ENCODE measurements at regions not wholly inside any gene's neighbourhood (a gene's known extent, or its start where the extent isn't known, plus 50 kb on each side); places are given as distances from the start of the nearest gene placed in this dataset.
"Not testable (repeated sequence)": the region's sequence is repeated elsewhere in the genome, so short reads cannot be mapped to it uniquely, and the experiment has no call there.

- no peak for ATAC-seq
Measured at GRCh38 chr9:81052846-81053245, 636.5 kb downstream of the TLE1 start.

GRCh38 chr9:81047280-81047679 lies 642.1 kb downstream of the TLE1 start:
- H3K9me3 Mint-ChIP-seq: no peaks in the 10 kb centered on the region
- no peaks in the 10 kb centered on the region for H3K4me1 Mint-ChIP-seq
- H3K27ac Mint-ChIP-seq: no peak overlapping the region
- peaks cover 9% of the 10 kb centered on the region for H3K27me3 Mint-ChIP-seq
- no peak overlapping the region for H3K4me3 Mint-ChIP-seq
- H3K36me3 Mint-ChIP-seq: no peaks in the 10 kb centered on the region
- no peak for ATAC-seq

More at GRCh38 chr9:81052846-81053245, 636.5 kb downstream of the TLE1 start:
- Mint-ChIP-seq H3K9me3 (peaks cover 3% of the 10 kb centered on the region), H3K27me3 (no peaks in the 10 kb centered on the region), H3K4me1 (no peaks in the 10 kb centered on the region), H3K27ac (no peak overlapping the region), H3K36me3 (no peaks in the 10 kb centered on the region), H3K4me3 (no peak overlapping the region)

- Mint-ChIP-seq H3K4me3 (no peak overlapping the region), H3K27me3 (peaks cover 9% of the 10 kb centered on the region), H3K4me1 (no peaks in the 10 kb centered on the region), H3K27ac (no peak overlapping the region), H3K36me3 (no peaks in the 10 kb centered on the region), H3K9me3 (no peaks in the 10 kb centered on the region)
- ATAC-seq: no peak
Measured at GRCh38 chr9:81045658-81046057, 643.7 kb downstream of the TLE1 start.

- H3K4me3 Mint-ChIP-seq: no peak overlapping the region
- H3K4me1 Mint-ChIP-seq: no peaks in the 10 kb centered on the region
- ATAC-seq: no peak
Measured at GRCh38 chr9:81037889-81038288, 651.5 kb downstream of the TLE1 start.

GRCh38 chr9:81035601-81036000 lies 653.7 kb downstream of the TLE1 start:
- H3K27me3 Mint-ChIP-seq: no peaks in the 10 kb centered on the region
- H3K4me3 Mint-ChIP-seq: no peak overlapping the region
- no peak for ATAC-seq
- no peaks in the 10 kb centered on the region for H3K4me1 Mint-ChIP-seq
- no peaks in the 10 kb centered on the region for H3K36me3 Mint-ChIP-seq
- no peaks in the 10 kb centered on the region for H3K9me3 Mint-ChIP-seq
- no peak overlapping the region for H3K27ac Mint-ChIP-seq

More at GRCh38 chr9:81037889-81038288, 651.5 kb downstream of the TLE1 start:
- no peaks in the 10 kb centered on the region for H3K36me3 Mint-ChIP-seq
- no peaks in the 10 kb centered on the region for H3K27me3 Mint-ChIP-seq
- H3K9me3 Mint-ChIP-seq: no peaks in the 10 kb centered on the region
- no peak overlapping the region for H3K27ac Mint-ChIP-seq

- H3K27ac Mint-ChIP-seq: no peak overlapping the region
- no peaks in the 10 kb centered on the region for H3K4me1 Mint-ChIP-seq
- ATAC-seq: no peak
- H3K36me3 Mint-ChIP-seq: no peaks in the 10 kb centered on the region
- H3K9me3 Mint-ChIP-seq: no peaks in the 10 kb centered on the region
- no peaks in the 10 kb centered on the region for H3K27me3 Mint-ChIP-seq
- H3K4me3 Mint-ChIP-seq: no peak overlapping the region
Measured at GRCh38 chr9:81035171-81035570, 654.2 kb downstream of the TLE1 start.

GRCh38 chr9:81032831-81033230 lies 656.5 kb downstream of the TLE1 start:
- no peak overlapping the region for H3K4me3 Mint-ChIP-seq
- no peaks in the 10 kb centered on the region for H3K36me3 Mint-ChIP-seq
- ATAC-seq: no peak
- no peak overlapping the region for H3K27ac Mint-ChIP-seq
- no peaks in the 10 kb centered on the region for H3K27me3 Mint-ChIP-seq
- no peaks in the 10 kb centered on the region for H3K4me1 Mint-ChIP-seq
- H3K9me3 Mint-ChIP-seq: no peaks in the 10 kb centered on the region

- H3K4me1 Mint-ChIP-seq: no peaks in the 10 kb centered on the region
- H3K9me3 Mint-ChIP-seq: no peaks in the 10 kb centered on the region
- no peak for ATAC-seq
- H3K4me3 Mint-ChIP-seq: no peak overlapping the region
- H3K27ac Mint-ChIP-seq: no peak overlapping the region
- no peaks in the 10 kb centered on the region for H3K27me3 Mint-ChIP-seq
- H3K36me3 Mint-ChIP-seq: no peaks in the 10 kb centered on the region
Measured at GRCh38 chr9:81032030-81032572, 657.2 kb downstream of the TLE1 start.

- no peaks in the 10 kb centered on the region for H3K4me1 Mint-ChIP-seq
- no peaks in the 10 kb centered on the region for H3K27me3 Mint-ChIP-seq
- H3K9me3 Mint-ChIP-seq: no peaks in the 10 kb centered on the region
- H3K4me3 Mint-ChIP-seq: no peak overlapping the region
- peak; percentile 16 for ATAC-seq
- H3K27ac Mint-ChIP-seq: no peak overlapping the region
- H3K36me3 Mint-ChIP-seq: no peaks in the 10 kb centered on the region
Measured at GRCh38 chr9:81031422-81032029, 657.8 kb downstream of the TLE1 start.

GRCh38 chr9:81030027-81030426 lies 659.3 kb downstream of the TLE1 start:
- no peaks in the 10 kb centered on the region for H3K36me3 Mint-ChIP-seq
- ATAC-seq: no peak
- H3K27ac Mint-ChIP-seq: no peak overlapping the region
- H3K9me3 Mint-ChIP-seq: no peaks in the 10 kb centered on the region
- H3K27me3 Mint-ChIP-seq: no peaks in the 10 kb centered on the region
- H3K4me3 Mint-ChIP-seq: no peak overlapping the region
- no peaks in the 10 kb centered on the region for H3K4me1 Mint-ChIP-seq

GRCh38 chr9:81028504-81028903 lies 660.8 kb downstream of the TLE1 start:
- no peak for ATAC-seq
- no peaks in the 10 kb centered on the region for H3K4me1 Mint-ChIP-seq
- no peaks in the 10 kb centered on the region for H3K36me3 Mint-ChIP-seq
- no peaks in the 10 kb centered on the region for H3K9me3 Mint-ChIP-seq
- no peak overlapping the region for H3K4me3 Mint-ChIP-seq
- no peaks in the 10 kb centered on the region for H3K27me3 Mint-ChIP-seq
- H3K27ac Mint-ChIP-seq: no peak overlapping the region

- no peak for ATAC-seq
- Mint-ChIP-seq H3K4me1 (no peaks in the 10 kb centered on the region), H3K27me3 (no peaks in the 10 kb centered on the region), H3K9me3 (no peaks in the 10 kb centered on the region), H3K36me3 (no peaks in the 10 kb centered on the region), H3K4me3 (no peak overlapping the region), H3K27ac (no peak overlapping the region)
Measured at GRCh38 chr9:81022177-81022576, 667.2 kb downstream of the TLE1 start.

- not testable (repeated sequence) for H3K36me3 Mint-ChIP-seq, H3K9me3 Mint-ChIP-seq, H3K4me3 Mint-ChIP-seq, H3K27ac Mint-ChIP-seq, ATAC-seq, H3K4me1 Mint-ChIP-seq
- H3K27me3 Mint-ChIP-seq: peaks cover 32% of the 10 kb centered on the region
Measured at GRCh38 chr9:81014945-81015344, 674.4 kb downstream of the TLE1 start.

- H3K27me3 Mint-ChIP-seq: peaks cover 32% of the 10 kb centered on the region
- not testable (repeated sequence) for H3K9me3 Mint-ChIP-seq, H3K4me3 Mint-ChIP-seq, H3K4me1 Mint-ChIP-seq, H3K27ac Mint-ChIP-seq, ATAC-seq, H3K36me3 Mint-ChIP-seq
Measured at GRCh38 chr9:81013191-81013590, 676.2 kb downstream of the TLE1 start.

- H3K4me3 Mint-ChIP-seq: no peak overlapping the region
- H3K27me3 Mint-ChIP-seq: peaks cover 15% of the 10 kb centered on the region
- no peak overlapping the region for H3K27ac Mint-ChIP-seq
- no peaks in the 10 kb centered on the region for H3K4me1 Mint-ChIP-seq
- ATAC-seq: no peak
- peaks cover 5% of the 10 kb centered on the region for H3K9me3 Mint-ChIP-seq
- H3K36me3 Mint-ChIP-seq: no peaks in the 10 kb centered on the region
Measured at GRCh38 chr9:81002906-81003305, 686.4 kb downstream of the TLE1 start.

GRCh38 chr9:81002242-81002641 lies 687.1 kb downstream of the TLE1 start:
- no peaks in the 10 kb centered on the region for H3K4me1 Mint-ChIP-seq
- H3K27me3 Mint-ChIP-seq: peaks cover 15% of the 10 kb centered on the region
- ATAC-seq: no peak
- H3K9me3 Mint-ChIP-seq: peaks cover 5% of the 10 kb centered on the region
- no peak overlapping the region for H3K4me3 Mint-ChIP-seq
- no peaks in the 10 kb centered on the region for H3K36me3 Mint-ChIP-seq
- no peak overlapping the region for H3K27ac Mint-ChIP-seq
